ENCODE measurements at regions not wholly inside any gene's neighbourhood (a gene's known extent, or its start where the extent isn't known, plus 50 kb on each side); places are given as distances from the start of the nearest gene placed in this dataset.
"Not testable (repeated sequence)": the region's sequence is repeated elsewhere in the genome, so short reads cannot be mapped to it uniquely, and the experiment has no call there.

- DNase-seq (ENCODE audit: extremely low read depth, low read depth), result no peak
Observed at GRCh38 chr4:148684638-148685037, 242.4 kb upstream of the NR3C2 start.

- DNase-seq (ENCODE audit: extremely low read depth, low read depth), result no peak
Observed at GRCh38 chr4:148680884-148681283, 238.7 kb upstream of the NR3C2 start.

GRCh38 chr4:148676344-148676743 lies 234.1 kb upstream of the NR3C2 start:
- no peak for DNase-seq (ENCODE audit: extremely low read depth, low read depth)

GRCh38 chr4:148674876-148675275 lies 232.7 kb upstream of the NR3C2 start:
- DNase-seq (ENCODE audit: extremely low read depth, low read depth), result no peak

DNA sequence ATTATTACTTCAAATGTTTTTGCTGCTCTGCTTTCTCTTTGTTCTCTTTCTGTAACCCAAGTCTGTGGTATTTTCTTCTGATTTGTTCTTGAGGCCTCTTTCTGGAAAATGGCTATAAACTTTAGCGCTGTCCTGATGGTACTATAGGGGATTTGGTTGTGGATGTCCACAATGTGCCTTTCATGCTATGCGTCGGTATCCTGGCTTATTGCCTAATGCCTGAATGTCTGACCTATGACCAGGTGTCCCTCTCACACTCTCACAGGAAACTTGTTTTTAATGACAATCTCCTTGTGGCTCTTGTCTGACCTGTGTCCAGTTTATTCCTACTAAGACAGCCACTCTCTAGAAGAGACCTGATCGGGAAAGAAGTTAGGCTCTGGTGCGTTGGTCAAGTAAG lies 222.4 kb upstream of the NR3C2 start:
- DNase-seq (ENCODE audit: extremely low read depth, low read depth), result no peak

DNA sequence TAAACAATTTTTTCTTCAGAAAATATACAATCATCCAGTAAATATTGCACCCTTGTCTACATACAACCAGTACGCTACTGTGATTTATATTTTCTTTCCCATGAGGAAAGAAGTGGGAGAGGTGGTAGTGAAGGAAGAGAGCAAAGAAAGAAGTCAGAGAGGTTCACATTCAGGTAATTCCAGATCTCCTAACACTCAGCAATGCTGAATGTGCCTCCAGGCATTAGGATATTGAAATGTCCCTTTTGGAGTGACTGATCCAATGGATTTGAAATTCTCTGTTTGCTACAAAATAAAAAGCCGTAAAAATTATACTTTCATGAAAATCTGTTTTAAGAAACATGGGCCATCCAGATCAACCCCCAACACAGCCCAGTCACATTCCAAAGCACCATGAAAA lies 211.9 kb upstream of the NR3C2 start:
- DNase-seq (ENCODE audit: extremely low read depth, low read depth), result no peak

- DNase-seq (ENCODE audit: extremely low read depth, low read depth), result no peak
Observed at GRCh38 chr4:148653681-148654080, 211.5 kb upstream of the NR3C2 start.

GRCh38 chr4:148651991-148652390 lies 209.8 kb upstream of the NR3C2 start:
- no peak for DNase-seq (ENCODE audit: extremely low read depth, low read depth)

- no peak for DNase-seq (ENCODE audit: extremely low read depth, low read depth)
Observed at GRCh38 chr4:148649652-148650331, 207.6 kb upstream of the NR3C2 start.

GRCh38 chr4:148643851-148644250 lies 201.6 kb upstream of the NR3C2 start:
- no peak for DNase-seq (ENCODE audit: extremely low read depth, low read depth)

GRCh38 chr4:148642907-148643306 lies 200.7 kb upstream of the NR3C2 start:
- DNase-seq (ENCODE audit: extremely low read depth, low read depth), result no peak

DNA sequence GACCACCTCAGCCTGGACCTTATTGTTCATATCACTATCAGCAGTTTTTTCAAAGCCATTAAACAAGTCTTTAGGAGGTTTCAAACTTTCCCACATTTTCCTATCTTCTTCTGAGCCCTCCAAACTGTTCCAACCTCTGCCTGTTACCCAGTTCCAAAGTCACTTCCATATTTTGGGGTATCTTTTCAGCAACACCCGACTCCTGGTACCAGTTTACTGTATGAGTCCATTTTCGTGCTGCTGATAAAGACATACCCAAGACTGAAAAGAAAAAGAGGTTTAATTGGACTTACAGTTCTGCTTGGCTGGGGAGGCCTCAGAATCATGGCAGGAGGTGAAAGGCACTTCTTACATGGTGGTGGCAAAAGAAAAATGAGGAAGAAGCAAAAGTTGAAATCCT lies 195.9 kb upstream of the NR3C2 start:
- DNase-seq (ENCODE audit: extremely low read depth, low read depth), result not testable (repeated sequence)

- not testable (repeated sequence) for DNase-seq (ENCODE audit: extremely low read depth, low read depth)
Observed at GRCh38 chr4:148637453-148637852, 195.2 kb upstream of the NR3C2 start.

GRCh38 chr4:148634476-148634875 lies 192.3 kb upstream of the NR3C2 start:
- no peak for DNase-seq (ENCODE audit: extremely low read depth, low read depth)

GRCh38 chr4:148633720-148634119 lies 191.5 kb upstream of the NR3C2 start:
- DNase-seq (ENCODE audit: extremely low read depth, low read depth), result no peak

- DNase-seq (ENCODE audit: extremely low read depth, low read depth), result no peak
Observed at GRCh38 chr4:148632476-148632875, 190.3 kb upstream of the NR3C2 start.

DNA sequence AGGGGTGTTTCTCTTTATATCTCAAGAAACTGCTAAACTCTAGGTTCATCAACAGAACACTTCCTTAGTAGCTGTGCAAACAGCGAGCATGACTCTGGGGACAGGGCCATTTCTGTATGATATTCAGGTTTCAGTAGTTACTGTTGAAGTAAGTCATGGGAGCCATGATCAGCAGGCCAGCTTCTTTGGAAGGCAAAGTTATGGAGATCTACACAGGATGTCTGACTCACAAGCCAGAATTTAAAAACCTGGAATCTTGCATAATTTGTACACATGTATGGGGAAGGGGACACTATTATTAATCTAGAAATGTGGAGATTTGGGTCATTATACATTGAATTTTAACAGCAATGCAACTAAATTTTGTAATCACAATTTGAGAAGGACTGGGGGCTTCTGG lies 187.8 kb upstream of the NR3C2 start:
- no peak for DNase-seq (ENCODE audit: extremely low read depth, low read depth)

DNA sequence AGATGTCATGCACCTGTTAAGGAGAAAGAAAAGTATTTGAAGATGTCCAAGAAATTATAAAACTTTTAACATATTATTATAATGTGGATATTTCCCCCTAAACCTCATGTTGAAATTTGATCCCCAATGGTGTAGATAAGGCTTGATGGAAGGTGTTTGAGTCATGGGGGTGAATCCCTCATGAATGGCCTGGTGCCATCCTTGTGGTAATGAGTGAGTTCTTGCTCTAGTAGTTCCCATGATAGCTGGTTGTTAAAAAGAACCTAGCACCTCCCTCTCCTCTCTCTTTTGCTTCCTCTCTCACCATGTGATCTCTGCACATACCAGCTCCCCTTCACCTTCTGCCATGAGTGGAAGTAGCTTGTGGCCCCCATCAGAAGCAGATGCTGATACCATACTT lies 176.6 kb upstream of the NR3C2 start:
- DNase-seq (ENCODE audit: extremely low read depth, low read depth), result no peak

GRCh38 chr4:148608968-148609367 lies 166.8 kb upstream of the NR3C2 start:
- DNase-seq (ENCODE audit: extremely low read depth, low read depth), result no peak

DNA sequence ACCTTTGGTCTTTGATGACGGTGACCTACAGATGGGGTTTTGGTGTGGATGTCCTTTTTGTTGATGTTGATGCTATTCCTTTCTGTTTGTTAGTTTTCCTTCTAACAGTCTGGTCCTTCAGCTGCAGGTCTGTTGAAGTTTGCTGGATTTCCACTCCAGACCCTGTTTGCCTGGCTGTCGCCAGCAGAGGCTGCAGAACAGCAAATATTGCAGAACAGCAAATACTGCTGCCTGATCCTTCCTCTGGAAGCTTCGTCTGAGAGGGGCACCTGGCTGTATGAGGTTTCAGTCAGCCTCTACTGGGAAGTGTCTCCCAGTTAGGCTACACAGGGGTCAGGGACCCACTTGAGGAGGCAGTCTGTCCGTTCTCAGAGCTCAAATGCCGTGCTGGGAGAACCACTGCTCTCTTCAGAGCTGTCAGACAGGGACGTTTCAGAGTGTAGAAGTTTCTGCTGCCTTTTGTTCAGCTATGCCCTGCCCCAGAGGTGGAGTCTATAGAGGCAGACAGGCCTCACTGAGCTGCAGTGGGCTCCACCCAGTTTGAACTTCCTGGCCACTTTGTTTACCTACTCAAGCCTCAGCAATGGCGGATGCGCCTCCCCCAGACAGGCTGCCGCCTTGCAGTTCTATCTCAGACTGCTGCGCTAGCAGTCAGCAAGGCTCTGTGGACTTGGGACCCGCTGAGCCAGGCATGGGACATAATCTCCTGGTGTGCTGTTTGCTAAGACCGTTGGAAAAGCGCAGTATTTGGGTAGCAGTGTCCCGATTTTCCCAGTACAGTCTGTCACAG lies 156.4 kb upstream of the NR3C2 start:
- not testable (repeated sequence) for DNase-seq (ENCODE audit: extremely low read depth, low read depth)

DNA sequence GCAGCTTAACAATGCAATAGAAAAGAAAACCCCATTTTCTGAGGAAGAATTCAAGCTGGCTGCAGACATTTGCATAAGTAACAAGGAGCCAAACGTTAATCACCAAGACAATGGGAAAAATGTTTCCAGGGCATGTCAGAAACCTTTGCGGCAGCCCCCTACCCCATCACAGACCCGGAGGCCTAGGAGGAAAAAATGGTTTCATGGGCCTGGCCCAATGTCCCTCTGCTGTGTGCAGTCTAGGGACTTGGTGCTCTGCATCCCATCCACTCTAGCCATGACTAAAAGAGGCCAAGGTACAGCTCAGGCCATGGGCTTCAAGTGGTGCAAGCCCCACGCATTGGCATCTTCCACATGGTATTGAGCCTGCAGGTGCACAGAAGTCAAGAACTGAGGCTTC lies 147.0 kb upstream of the NR3C2 start:
- DNase-seq (ENCODE audit: extremely low read depth, low read depth), result no peak

DNA sequence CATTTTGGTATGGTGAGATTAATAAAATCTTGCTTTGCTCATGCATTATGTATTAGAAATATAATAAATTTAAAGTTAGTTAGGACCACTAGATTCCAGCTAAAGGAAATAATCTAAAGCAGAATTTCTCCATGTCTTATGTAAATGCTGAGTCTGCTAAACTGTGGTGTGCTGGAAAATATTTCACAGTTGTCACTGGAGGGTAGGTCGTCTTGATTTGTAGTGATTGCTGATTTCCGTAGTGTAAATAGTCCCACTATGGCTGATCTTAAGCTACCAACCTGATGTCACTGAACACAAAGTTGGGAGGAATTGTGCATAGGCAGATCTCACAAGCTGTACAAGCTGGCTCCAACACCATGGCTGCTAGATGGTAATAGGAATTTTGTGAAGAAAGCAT lies 133.4 kb upstream of the NR3C2 start:
- DNase-seq (ENCODE audit: extremely low read depth, low read depth), result no peak

Data from NCI-H460 (cell line).